A549 (cell line): ENCODE measurements at regions not wholly inside any gene's neighbourhood (a gene's known extent, or its start where the extent isn't known, plus 50 kb on each side); places are given as distances from the start of the nearest gene placed in this dataset.

Source experiments
- ATAC-seq, 2 experiments: fragments of 200-7000 bp in 1 of 2; fragments of >200 bp in 1 of 2; cut with Nextera tagmentation in 1 of 2; cut with Tn5 transposase in 1 of 2; 3 replicates each; pipeline versions ENCODE4 v1.8.0 to v1.9.1; 2018 to 2020; ENCODE audit warnings: mild to moderate bottlenecking in 1 of 2, moderate library complexity in 1 of 2
- CTCF ChIA-PET: fragments of 300-600 bp; sonication (Branson Sonifier 250); formaldehyde crosslinking; extraction: SDS; loops from one replicate; lab custom pipeline; 2021; ENCODE audit warnings: antibody characterized with exemption, inconsistent platforms; lab: Yijun Ruan, JAX
- POLR2A ChIA-PET: fragments of 350-600 bp; formaldehyde crosslinking; extraction: SDS; loops from one replicate; lab custom pipeline; 2021; ENCODE audit warnings: antibody characterized with exemption, inconsistent platforms; lab: Yijun Ruan, JAX
- DNase-seq, 2 experiments: peaks; one replicate each; pipeline versions ENCODE4 v3.0.0 to v3.0.0-alpha.2; 2011 to 2016; ENCODE audit warnings: low read depth in 1 of 2, low spot score in 1 of 2
- FAIRE-seq: peaks from 2 replicates; lab custom pipeline; 2011; peaks lifted over from hg19 to GRCh38; lab: Jason Lieb, UNC
- H3K27ac ChIP-seq, 2 experiments: fragments of >200 bp; sonication (Bioruptor Twin); formaldehyde crosslinking; 3 replicates each; pipeline ENCODE4 v1.5.1; 2016 to 2017
- H3K4me1 ChIP-seq: fragments of >200 bp; sonication (Bioruptor Twin); formaldehyde crosslinking; 3 replicates; pipeline ENCODE4 v1.6.1; 2016
- H3K4me2 ChIP-seq: fragments of >200 bp; sonication (Bioruptor Twin); formaldehyde crosslinking; 3 replicates; pipeline ENCODE4 v1.6.1; 2016
- H3K4me3 ChIP-seq: fragments of >200 bp; sonication (Bioruptor Twin); formaldehyde crosslinking; 3 replicates; pipeline ENCODE4 v1.5.1; 2016
- H3K9me3 ChIP-seq: fragments of >200 bp; sonication (Bioruptor Twin); formaldehyde crosslinking; 3 replicates; pipeline ENCODE4 v1.6.1; 2016
- BHLHE40 ChIP-seq: IDR thresholded peaks from 2 replicates; pipeline ENCODE4 v1.6.1; 2012; ENCODE audit warnings: low read depth, low read length, inconsistent platforms
- ESRRA ChIP-seq: fragments of 150-350 bp; IDR thresholded peaks from 2 replicates; pipeline ENCODE4 v1.6.1; 2014; ENCODE audit warnings: mild to moderate bottlenecking, low read length, borderline replicate concordance
- FOSL2 ChIP-seq, 2 experiments: fragments of 450-650 bp in 1 of 2; fragments of >200 bp in 1 of 2; sonication (Bioruptor Twin) in 1 of 2; formaldehyde crosslinking; IDR thresholded peaks; 2 replicates each; pipeline versions ENCODE4 v1.5.0 to v1.6.1; 2016 to 2020; ENCODE audit warnings: mild to moderate bottlenecking in 1 of 2, moderate library complexity in 1 of 2
- GATA3 ChIP-seq: IDR thresholded peaks from 2 replicates; pipeline ENCODE4 v1.6.1; 2012; ENCODE audit warnings: borderline replicate concordance
- HEYL ChIP-seq: fragments of 250-450 bp; sonication (Bioruptor Pico); IDR thresholded peaks from 2 replicates; pipeline ENCODE4 v1.8.0; 2021; ENCODE audit warnings: mild to moderate bottlenecking, moderate library complexity
- HOXB13 ChIP-seq: fragments of 250-450 bp; sonication (Bioruptor Pico); IDR thresholded peaks from 2 replicates; pipeline ENCODE4 v1.5.0; 2020; ENCODE audit warnings: low read depth, mild to moderate bottlenecking, moderate library complexity
- JUN ChIP-seq, 2 experiments: fragments of >200 bp; sonication (Bioruptor Twin); formaldehyde crosslinking; IDR thresholded peaks; 2 replicates in 1 of 2; 3 replicates in 1 of 2; pipeline ENCODE4 v1.6.1; 2016 to 2017
- JUNB ChIP-seq: fragments of >200 bp; sonication (Bioruptor Twin); formaldehyde crosslinking; IDR thresholded peaks from 2 replicates; pipeline ENCODE4 v1.6.1; 2016
- POLR2A ChIP-seq: IDR thresholded peaks from 2 replicates; pipeline ENCODE4 v1.6.1; 2012; ENCODE audit warnings: mild to moderate bottlenecking, low read length
- RCOR1 ChIP-seq: fragments of 150-350 bp; IDR thresholded peaks from 2 replicates; pipeline ENCODE4 v1.6.1; 2014; ENCODE audit warnings: antibody characterized with exemption, low read length, low read depth
- TFCP2L1 ChIP-seq: fragments of 250-450 bp; sonication (Bioruptor Pico); IDR thresholded peaks from 2 replicates; pipeline ENCODE4 v1.5.0; 2021; ENCODE audit warnings: mild to moderate bottlenecking
- ZNF302 ChIP-seq: fragments of 250-450 bp; sonication (Bioruptor Pico); IDR thresholded peaks from 2 replicates; pipeline ENCODE4 v1.9.0; 2021; ENCODE audit warnings: inconsistent platforms, mild to moderate bottlenecking, moderate library complexity
- WGBS: methylation state at CpG from one replicate; pipeline ENCODE4 v1.1.6; 2017; ENCODE audit errors: missing lambda C conversion rate; 5-methylcytosine and 5-hydroxymethylcytosine counted together
- TF ChIP-seq, protein P1 (sequence below): fragments of >200 bp; sonication (Bioruptor Twin); formaldehyde crosslinking; IDR thresholded peaks from 3 replicates; pipeline ENCODE4 v1.5.1; 2016
- TF ChIP-seq, protein P2 (sequence below): fragments of 250-450 bp; sonication (Bioruptor Pico); IDR thresholded peaks from 2 replicates; pipeline ENCODE4 v1.5.0; 2020; ENCODE audit warnings: low read depth, mild to moderate bottlenecking, moderate library complexity
- TF ChIP-seq, protein P3 (sequence below): fragments of 450-650 bp; IDR thresholded peaks from 2 replicates; pipeline ENCODE4 v1.6.1; 2014; ENCODE audit warnings: antibody characterized with exemption
- TF ChIP-seq, protein P4 (sequence below): IDR thresholded peaks from 2 replicates; pipeline ENCODE4 v1.6.1; 2012

DNA sequence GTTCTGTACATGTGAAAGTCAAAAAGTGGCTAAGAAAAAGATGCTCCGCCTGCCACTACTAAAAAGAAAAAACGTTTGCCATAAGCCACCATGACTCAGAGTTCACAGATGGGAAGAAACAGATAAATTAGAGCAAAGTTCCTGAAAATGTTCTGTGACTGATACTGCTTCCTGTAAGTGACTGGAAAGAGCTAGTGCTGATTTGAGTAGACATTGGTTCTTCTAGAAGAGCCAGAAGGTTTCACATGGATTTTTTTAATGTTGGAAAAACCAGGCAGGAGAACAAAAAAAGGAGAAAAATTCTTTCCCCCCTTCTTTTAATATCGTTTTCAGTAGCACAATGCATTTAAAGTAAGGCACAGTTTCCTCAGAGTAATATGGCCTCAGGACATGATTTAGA is 221.4 kb downstream of the HLX start:
- CTCF ChIA-PET: interaction anchor here (0.5 kb wide), 1 partner anchor 104 kb away, joined by 4 read pairs; no protein-coding TSS in a partner anchor
- FAIRE-seq (no peak), DNase-seq (peak in 1 of 2 experiments; percentile 57), ATAC-seq (peak in 1 of 2 experiments; percentile 39; a peak in 2 of 6 replicates)
- WGBS: 22% methylated on average over 3 of the region's 3 CpGs
- H3K4me2 ChIP-seq: peak overlapping the region; percentile 57
- H3K4me1 ChIP-seq: peaks cover 35% of the 10 kb centered on the region
- POLR2A ChIA-PET: no interaction called here
- TF ChIP-seq BHLHE40 (no peak), FOSL2 (IDR thresholded peaks at IDR 0.05) (no peak), FOSL2 (CRISPR knock-in tag; IDR thresholded peaks at IDR 0.05) (peak; percentile 41; the same call in 1 of the 2 replicates)
- H3K27ac ChIP-seq: peak overlapping the region; percentile 68 to 81
- peaks cover 12% of the 10 kb centered on the region for H3K9me3 ChIP-seq
- H3K4me3 ChIP-seq: no peak overlapping the region

DNA sequence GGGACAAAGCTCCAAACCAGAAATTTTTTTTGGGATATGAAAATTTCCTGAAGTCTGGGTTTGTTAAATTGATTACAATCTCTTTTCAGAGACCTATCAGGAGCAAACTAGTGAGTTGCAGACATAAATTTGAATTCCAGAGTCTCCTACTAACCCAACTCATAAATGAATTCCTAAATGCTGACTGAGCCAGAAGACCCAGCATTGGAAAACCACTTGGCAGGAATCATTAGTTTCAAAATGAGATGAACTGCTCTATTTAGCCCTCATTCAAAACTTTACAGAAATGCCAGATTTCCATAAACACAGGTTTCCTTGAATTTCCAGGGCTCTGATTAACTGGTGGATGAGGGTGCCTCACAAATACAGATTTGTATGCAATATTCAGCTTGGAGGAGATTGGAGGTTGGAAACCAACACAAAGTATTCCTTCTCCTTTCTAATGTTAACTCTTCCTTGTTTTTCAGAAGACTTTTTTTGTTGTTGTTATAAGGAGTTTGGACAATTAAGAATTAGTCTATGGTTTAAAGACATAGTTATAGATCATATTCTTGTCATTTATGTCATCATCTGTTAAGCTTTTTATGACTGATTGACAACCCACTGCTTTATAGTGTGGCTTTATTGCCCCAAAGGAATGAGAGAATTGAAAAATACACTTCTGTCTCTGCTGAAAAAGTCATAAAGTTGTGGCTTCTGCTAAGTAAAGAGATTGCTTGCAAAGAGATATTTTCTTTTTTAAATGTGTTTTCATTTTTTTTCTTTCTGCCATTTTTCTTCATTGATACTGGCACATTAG is 222.8 kb downstream of the HLX start:
- Histone ChIP-seq H3K9me3 (peaks cover 12% of the 10 kb centered on the region), H3K27ac (peak overlapping the region; percentile 68 to 81; a peak in 5 of 6 replicates), H3K4me2 (no peak overlapping the region), H3K4me3 (no peak overlapping the region), H3K4me1 (peaks cover 32% of the 10 kb centered on the region)
- TF ChIP-seq ESRRA (no peak), HEYL (CRISPR knock-in tag) (no peak), POLR2A (no peak), RCOR1 (no peak), ZNF302 (CRISPR knock-in tag) (no peak), HOXB13 (CRISPR knock-in tag) (no peak), GATA3 (no peak)
- TF ChIP-seq, protein P1, sequence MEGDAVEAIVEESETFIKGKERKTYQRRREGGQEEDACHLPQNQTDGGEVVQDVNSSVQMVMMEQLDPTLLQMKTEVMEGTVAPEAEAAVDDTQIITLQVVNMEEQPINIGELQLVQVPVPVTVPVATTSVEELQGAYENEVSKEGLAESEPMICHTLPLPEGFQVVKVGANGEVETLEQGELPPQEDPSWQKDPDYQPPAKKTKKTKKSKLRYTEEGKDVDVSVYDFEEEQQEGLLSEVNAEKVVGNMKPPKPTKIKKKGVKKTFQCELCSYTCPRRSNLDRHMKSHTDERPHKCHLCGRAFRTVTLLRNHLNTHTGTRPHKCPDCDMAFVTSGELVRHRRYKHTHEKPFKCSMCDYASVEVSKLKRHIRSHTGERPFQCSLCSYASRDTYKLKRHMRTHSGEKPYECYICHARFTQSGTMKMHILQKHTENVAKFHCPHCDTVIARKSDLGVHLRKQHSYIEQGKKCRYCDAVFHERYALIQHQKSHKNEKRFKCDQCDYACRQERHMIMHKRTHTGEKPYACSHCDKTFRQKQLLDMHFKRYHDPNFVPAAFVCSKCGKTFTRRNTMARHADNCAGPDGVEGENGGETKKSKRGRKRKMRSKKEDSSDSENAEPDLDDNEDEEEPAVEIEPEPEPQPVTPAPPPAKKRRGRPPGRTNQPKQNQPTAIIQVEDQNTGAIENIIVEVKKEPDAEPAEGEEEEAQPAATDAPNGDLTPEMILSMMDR: no peak
- TF ChIP-seq, protein P2, sequence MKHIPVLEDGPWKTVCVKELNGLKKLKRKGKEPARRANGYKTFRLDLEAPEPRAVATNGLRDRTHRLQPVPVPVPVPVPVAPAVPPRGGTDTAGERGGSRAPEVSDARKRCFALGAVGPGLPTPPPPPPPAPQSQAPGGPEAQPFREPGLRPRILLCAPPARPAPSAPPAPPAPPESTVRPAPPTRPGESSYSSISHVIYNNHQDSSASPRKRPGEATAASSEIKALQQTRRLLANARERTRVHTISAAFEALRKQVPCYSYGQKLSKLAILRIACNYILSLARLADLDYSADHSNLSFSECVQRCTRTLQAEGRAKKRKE: no peak
- POLR2A ChIA-PET: no interaction called here
- ATAC-seq (no peak), DNase-seq (no peak), FAIRE-seq (no peak)
- CTCF ChIA-PET: no interaction called here

DNA sequence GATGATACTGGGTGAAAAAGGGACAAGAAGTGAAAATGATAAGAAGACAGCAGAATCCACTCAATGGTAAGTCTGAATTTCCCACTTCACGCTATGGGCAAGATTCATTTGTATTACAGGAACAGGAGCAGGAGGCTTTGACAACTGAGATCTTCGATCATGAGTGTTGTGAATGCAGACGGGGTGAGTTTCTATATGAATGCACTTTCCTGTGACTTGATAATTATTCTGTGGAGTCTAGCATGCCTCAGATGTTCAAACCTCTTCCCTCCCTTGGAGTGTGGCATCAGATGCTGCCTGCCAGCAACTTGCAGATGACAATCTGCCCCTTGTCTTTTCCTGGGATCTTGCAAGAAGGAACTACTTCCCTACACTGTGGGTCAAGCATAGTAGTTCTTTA is 225.4 kb downstream of the HLX start:
- Histone ChIP-seq H3K9me3 (no peaks in the 10 kb centered on the region), H3K4me1 (peaks cover 22% of the 10 kb centered on the region), H3K27ac (no peak overlapping the region), H3K4me2 (no peak overlapping the region), H3K4me3 (no peak overlapping the region)
- WGBS: 83% methylated on average over 3 of the region's 3 CpGs
- no peak for FAIRE-seq
- CTCF ChIA-PET: no interaction called here
- no peak for ATAC-seq
- POLR2A ChIA-PET: no interaction called here
- TF ChIP-seq HEYL (CRISPR knock-in tag) (no peak), JUN (IDR thresholded peaks at IDR 0.05) (no peak), JUNB (no peak), HOXB13 (CRISPR knock-in tag) (no peak), TFCP2L1 (no peak)
- TF ChIP-seq, protein P3, sequence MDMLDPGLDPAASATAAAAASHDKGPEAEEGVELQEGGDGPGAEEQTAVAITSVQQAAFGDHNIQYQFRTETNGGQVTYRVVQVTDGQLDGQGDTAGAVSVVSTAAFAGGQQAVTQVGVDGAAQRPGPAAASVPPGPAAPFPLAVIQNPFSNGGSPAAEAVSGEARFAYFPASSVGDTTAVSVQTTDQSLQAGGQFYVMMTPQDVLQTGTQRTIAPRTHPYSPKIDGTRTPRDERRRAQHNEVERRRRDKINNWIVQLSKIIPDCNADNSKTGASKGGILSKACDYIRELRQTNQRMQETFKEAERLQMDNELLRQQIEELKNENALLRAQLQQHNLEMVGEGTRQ: no peak
- TF ChIP-seq, protein P4, sequence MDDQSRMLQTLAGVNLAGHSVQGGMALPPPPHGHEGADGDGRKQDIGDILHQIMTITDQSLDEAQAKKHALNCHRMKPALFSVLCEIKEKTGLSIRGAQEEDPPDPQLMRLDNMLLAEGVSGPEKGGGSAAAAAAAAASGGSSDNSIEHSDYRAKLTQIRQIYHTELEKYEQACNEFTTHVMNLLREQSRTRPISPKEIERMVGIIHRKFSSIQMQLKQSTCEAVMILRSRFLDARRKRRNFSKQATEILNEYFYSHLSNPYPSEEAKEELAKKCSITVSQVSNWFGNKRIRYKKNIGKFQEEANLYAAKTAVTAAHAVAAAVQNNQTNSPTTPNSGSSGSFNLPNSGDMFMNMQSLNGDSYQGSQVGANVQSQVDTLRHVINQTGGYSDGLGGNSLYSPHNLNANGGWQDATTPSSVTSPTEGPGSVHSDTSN: no peak
- DNase-seq: no peak
